Effector memory CD4-positive, alpha-beta T cell (primary cell): ENCODE measurements at regions not wholly inside any gene's neighbourhood (a gene's known extent, or its start where the extent isn't known, plus 50 kb on each side); places are given as distances from the start of the nearest gene placed in this dataset.

Experiments
- DNase-seq, 3 donors: peaks; one replicate each; pipeline ENCODE4 v3.0.0-alpha.2; 2020
- H3K27ac ChIP-seq: 2 replicates; pipeline ENCODE4 v1.7.0; 2013; ENCODE audit warnings: mild to moderate bottlenecking, low read length, moderate library complexity; ENCODE audit not compliant: insufficient read depth, poor library complexity, severe bottlenecking
- H3K27me3 ChIP-seq: replicated peaks from 2 replicates; pipeline ENCODE4 v1.7.0; 2013; ENCODE audit warnings: mild to moderate bottlenecking, low read length; ENCODE audit not compliant: insufficient read depth, control insufficient read depth, poor library complexity, severe bottlenecking
- H3K36me3 ChIP-seq: 2 replicates; pipeline ENCODE4 v1.7.0; 2013; ENCODE audit warnings: mild to moderate bottlenecking, low read length, moderate library complexity; ENCODE audit not compliant: control insufficient read depth, insufficient read depth
- H3K4me1 ChIP-seq: 2 replicates; pipeline ENCODE4 v1.7.0; 2013; ENCODE audit warnings: low read length, mild to moderate bottlenecking; ENCODE audit not compliant: control insufficient read depth, insufficient read depth, poor library complexity, severe bottlenecking
- H3K4me3 ChIP-seq: 2 replicates; pipeline ENCODE4 v1.7.0; 2013; ENCODE audit warnings: low read length, low read depth, mild to moderate bottlenecking; ENCODE audit not compliant: insufficient read depth, poor library complexity, severe bottlenecking
- H3K9me3 ChIP-seq: 2 replicates; pipeline ENCODE4 v1.7.0; 2013; ENCODE audit warnings: mild to moderate bottlenecking, low read length, moderate library complexity; ENCODE audit not compliant: control insufficient read depth

DNA sequence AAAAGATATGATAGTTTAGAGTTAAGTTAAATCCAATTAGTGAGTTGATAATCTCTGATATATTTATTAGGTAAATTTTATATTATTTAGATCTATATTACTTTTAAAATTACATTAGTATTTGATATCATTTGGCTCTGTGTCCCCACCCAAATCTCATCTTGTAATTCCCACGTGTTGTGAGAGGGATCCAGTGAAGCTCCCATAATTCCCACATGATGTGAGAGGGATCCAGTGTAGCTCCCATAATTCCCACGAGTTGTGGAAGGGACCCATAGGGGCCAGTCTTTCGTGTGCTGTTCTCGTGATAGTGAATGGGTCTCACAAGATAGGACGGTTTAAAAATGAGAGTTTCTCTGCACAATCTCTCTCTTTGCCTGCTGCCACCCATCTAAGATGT lies 1183.6 kb downstream of the NSUN3 start:
- Histone ChIP-seq H3K36me3 (no peaks in the 10 kb centered on the region), H3K4me3 (no peak overlapping the region)
- no peak for DNase-seq

GRCh38 chr3:95254061-95254460 lies 1191.2 kb downstream of the NSUN3 start:
- Histone ChIP-seq H3K4me3 (no peak overlapping the region), H3K9me3 (no peaks in the 10 kb centered on the region), H3K27ac (no peak overlapping the region), H3K27me3 (no peaks in the 10 kb centered on the region), H3K36me3 (no peaks in the 10 kb centered on the region), H3K4me1 (no peaks in the 10 kb centered on the region)
- no peak for DNase-seq

More for the DNA sequence above, 1183.6 kb downstream of the NSUN3 start:
- Histone ChIP-seq H3K4me1 (no peaks in the 10 kb centered on the region), H3K9me3 (no peaks in the 10 kb centered on the region), H3K27me3 (no peaks in the 10 kb centered on the region), H3K27ac (no peak overlapping the region)

DNA sequence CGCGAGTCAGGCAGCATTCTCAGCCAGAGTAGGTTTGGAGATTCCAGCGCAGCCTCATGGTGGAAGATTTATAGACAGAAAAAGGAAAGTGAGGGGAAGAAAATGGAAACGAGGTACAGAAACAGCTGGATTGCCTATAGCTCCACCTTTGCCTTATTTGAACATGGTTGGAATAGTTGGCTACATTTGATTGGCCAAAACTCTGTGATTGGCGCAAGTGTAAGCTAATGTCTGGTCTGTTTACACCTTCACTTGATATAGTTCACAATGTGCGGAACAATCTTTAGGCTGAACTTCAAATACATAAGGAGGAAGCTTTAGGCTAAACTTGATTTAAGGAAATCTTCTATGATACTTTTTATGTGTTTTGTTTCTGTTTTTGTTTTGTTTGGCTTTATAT lies 1191.9 kb downstream of the NSUN3 start:
- no peaks in the 10 kb centered on the region for H3K4me1 ChIP-seq
- H3K36me3 ChIP-seq, result no peaks in the 10 kb centered on the region
- H3K4me3 ChIP-seq, result no peak overlapping the region
- H3K9me3 ChIP-seq, result no peaks in the 10 kb centered on the region
- H3K27me3 ChIP-seq, result no peaks in the 10 kb centered on the region
- no peak overlapping the region for H3K27ac ChIP-seq
- no peak for DNase-seq

GRCh38 chr3:95265129-95265528 lies 1202.3 kb downstream of the NSUN3 start:
- no peak overlapping the region for H3K27ac ChIP-seq
- DNase-seq, result no peak
- H3K4me3 ChIP-seq, result no peak overlapping the region
- no peaks in the 10 kb centered on the region for H3K27me3 ChIP-seq
- no peaks in the 10 kb centered on the region for H3K9me3 ChIP-seq
- no peaks in the 10 kb centered on the region for H3K36me3 ChIP-seq
- H3K4me1 ChIP-seq, result no peaks in the 10 kb centered on the region

DNA sequence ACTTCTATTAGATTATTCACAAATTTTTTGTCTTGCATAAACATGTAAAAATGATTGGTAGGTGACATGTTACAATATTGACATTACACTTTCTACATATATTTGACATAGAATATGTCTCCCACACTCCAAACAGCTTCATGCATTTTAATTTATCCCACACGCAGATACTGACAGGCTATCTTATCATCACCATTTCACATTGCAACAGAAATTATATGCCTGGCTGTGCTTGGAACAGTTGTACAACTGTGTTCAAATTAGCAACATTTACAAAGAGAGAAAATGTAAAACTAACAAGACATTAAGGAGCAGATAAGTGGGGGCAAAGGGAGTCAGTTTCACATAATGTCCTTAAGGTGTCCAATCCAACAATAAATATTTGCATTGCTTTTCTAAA lies 1208.5 kb downstream of the NSUN3 start:
- no peak overlapping the region for H3K4me3 ChIP-seq
- no peaks in the 10 kb centered on the region for H3K4me1 ChIP-seq
- DNase-seq, result no peak
- no peaks in the 10 kb centered on the region for H3K36me3 ChIP-seq
- no peaks in the 10 kb centered on the region for H3K27me3 ChIP-seq
- no peaks in the 10 kb centered on the region for H3K9me3 ChIP-seq
- H3K27ac ChIP-seq, result no peak overlapping the region

DNA sequence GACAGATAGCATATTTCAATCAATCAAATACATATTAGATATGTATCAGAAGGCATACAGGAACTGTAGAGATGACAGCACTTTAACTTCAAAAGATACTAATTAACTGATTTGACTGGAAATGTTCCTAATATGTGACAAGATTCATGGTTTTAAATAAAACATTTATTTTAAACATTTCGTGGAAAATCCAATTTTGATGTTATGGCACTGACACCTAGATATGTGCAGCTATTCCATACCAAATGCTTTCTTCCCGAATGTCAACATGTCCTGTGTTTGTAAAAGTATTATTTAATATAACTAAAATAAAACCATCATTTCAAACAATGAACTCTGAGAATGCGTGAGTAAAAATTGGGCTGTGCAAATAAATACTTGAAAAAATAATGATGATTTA lies 1209.3 kb downstream of the NSUN3 start:
- Histone ChIP-seq H3K27me3 (no peaks in the 10 kb centered on the region), H3K27ac (no peak overlapping the region), H3K4me1 (no peaks in the 10 kb centered on the region), H3K9me3 (no peaks in the 10 kb centered on the region), H3K4me3 (no peak overlapping the region), H3K36me3 (no peaks in the 10 kb centered on the region)
- no peak for DNase-seq

- no peaks in the 10 kb centered on the region for H3K27me3 ChIP-seq
- no peaks in the 10 kb centered on the region for H3K4me1 ChIP-seq
These were observed 1209.9 kb downstream of the NSUN3 start for GRCh38 chr3:95272781-95273180.

DNA sequence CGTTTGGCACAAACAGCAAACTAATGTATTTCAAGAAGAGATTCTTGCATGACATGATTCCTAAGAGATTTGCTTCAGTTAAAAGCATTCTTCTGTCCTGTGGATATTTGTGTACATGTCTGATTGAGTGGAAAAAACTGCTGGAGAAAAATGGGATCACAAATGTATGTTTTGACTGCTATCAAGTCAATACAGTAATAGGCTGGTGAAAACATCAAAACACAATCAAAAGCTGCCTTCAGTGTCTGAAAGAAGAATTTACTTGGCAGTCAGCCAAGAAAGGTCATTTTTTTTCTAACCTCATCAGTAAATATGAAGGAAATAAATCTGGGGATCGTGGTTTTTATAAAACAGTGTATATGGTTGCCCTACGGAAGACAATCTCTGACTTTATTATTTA lies 1214.8 kb downstream of the NSUN3 start:
- DNase-seq, result no peak
- H3K4me1 ChIP-seq, result no peaks in the 10 kb centered on the region

More at GRCh38 chr3:95272781-95273180, 1209.9 kb downstream of the NSUN3 start:
- DNase-seq, result no peak
- Histone ChIP-seq H3K4me3 (no peak overlapping the region), H3K9me3 (no peaks in the 10 kb centered on the region), H3K27ac (no peak overlapping the region), H3K36me3 (no peaks in the 10 kb centered on the region)

DNA sequence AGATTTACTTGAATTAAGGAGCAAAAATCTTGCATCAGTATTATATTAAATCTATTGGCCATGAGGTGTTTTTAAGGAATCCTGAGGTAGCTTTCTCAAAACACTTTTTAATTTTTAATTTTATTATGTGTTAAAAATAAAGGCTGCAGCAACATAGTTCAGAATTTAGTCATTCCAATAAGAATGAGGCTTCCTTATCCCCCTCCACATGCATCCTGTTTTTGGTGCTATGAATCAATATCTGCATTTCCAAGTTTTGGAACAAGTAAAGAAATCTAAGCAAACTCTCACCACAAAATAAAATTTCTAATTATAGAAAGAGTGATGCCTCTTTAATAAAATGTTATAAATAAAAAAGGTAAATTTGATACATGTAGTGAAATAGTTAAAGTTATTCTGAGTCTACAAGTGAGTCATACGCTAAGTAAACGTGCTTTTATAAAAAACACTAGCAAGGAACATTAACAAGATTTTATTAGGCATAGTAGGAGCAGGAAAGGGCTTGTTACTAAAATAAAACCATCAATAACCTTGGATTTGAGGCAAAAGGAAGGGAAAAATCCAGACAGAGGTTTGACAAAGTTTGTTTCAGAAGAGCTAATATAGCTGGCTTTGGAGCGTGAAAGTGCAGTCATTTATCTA lies 1218.0 kb downstream of the NSUN3 start:
- no peaks in the 10 kb centered on the region for H3K4me1 ChIP-seq
- H3K27ac ChIP-seq, result no peak overlapping the region
- no peak for DNase-seq
- H3K36me3 ChIP-seq, result no peaks in the 10 kb centered on the region
- no peak overlapping the region for H3K4me3 ChIP-seq
- no peaks in the 10 kb centered on the region for H3K9me3 ChIP-seq
- H3K27me3 ChIP-seq, result no peaks in the 10 kb centered on the region

More for the DNA sequence above, 1214.8 kb downstream of the NSUN3 start:
- Histone ChIP-seq H3K27ac (no peak overlapping the region), H3K4me3 (no peak overlapping the region), H3K9me3 (no peaks in the 10 kb centered on the region), H3K36me3 (no peaks in the 10 kb centered on the region), H3K27me3 (no peaks in the 10 kb centered on the region)

- DNase-seq, result no peak
- no peaks in the 10 kb centered on the region for H3K36me3 ChIP-seq
- H3K4me1 ChIP-seq, result no peaks in the 10 kb centered on the region
- no peak overlapping the region for H3K27ac ChIP-seq
- H3K9me3 ChIP-seq, result no peaks in the 10 kb centered on the region
- H3K27me3 ChIP-seq, result no peaks in the 10 kb centered on the region
- H3K4me3 ChIP-seq, result no peak overlapping the region
These were observed 1226.4 kb downstream of the NSUN3 start for GRCh38 chr3:95289295-95289694.
